DND-41 (cell line): ENCODE measurements at regions not wholly inside any gene's neighbourhood (a gene's known extent, or its start where the extent isn't known, plus 50 kb on each side); places are given as distances from the start of the nearest gene placed in this dataset.

Experiments
- CTCF ChIP-seq: IDR thresholded peaks from 2 replicates; pipeline ENCODE4 v1.5.1; 2012; ENCODE audit warnings: borderline replicate concordance, low read length, moderate library complexity, mild to moderate bottlenecking; ENCODE audit not compliant: poor library complexity, severe bottlenecking; ENCODE audit errors: extremely low read depth
- EZH2 ChIP-seq: IDR thresholded peaks from 3 replicates; pipeline ENCODE4 v1.6.1; 2012; ENCODE audit warnings: borderline replicate concordance, low read depth, mild to moderate bottlenecking, moderate library complexity, low read length, inconsistent platforms; ENCODE audit not compliant: severe bottlenecking

GRCh38 chr6:14046476-14047068 is 71.0 kb upstream of the CD83 start:
- peak; percentile 78 for TF ChIP-seq CTCF
- no peak for TF ChIP-seq EZH2
